Skeletal muscle satellite cell (primary cell): ENCODE measurements at regions not wholly inside any gene's neighbourhood (a gene's known extent, or its start where the extent isn't known, plus 50 kb on each side); places are given as distances from the start of the nearest gene placed in this dataset.

Experiments
- H3K27me3 ChIP-seq: 2 replicates; pipeline ENCODE4 v1.7.0; 2013; ENCODE audit warnings: low read length; ENCODE audit not compliant: control insufficient read depth, insufficient read depth
- H3K36me3 ChIP-seq: 2 replicates; pipeline ENCODE4 v1.7.0; 2013; ENCODE audit warnings: mild to moderate bottlenecking, control low read depth, low read length; ENCODE audit not compliant: insufficient read depth
- H3K4me1 ChIP-seq: 2 replicates; pipeline ENCODE4 v1.7.0; 2013; ENCODE audit warnings: low read length; ENCODE audit not compliant: control insufficient read depth, insufficient read depth
- H3K4me2 ChIP-seq: 2 replicates; pipeline ENCODE4 v1.7.0; 2013; ENCODE audit warnings: mild to moderate bottlenecking, low read length
- H3K4me3 ChIP-seq: 2 replicates; pipeline ENCODE4 v1.7.0; 2013; ENCODE audit warnings: low read length
- H3K9ac ChIP-seq: 2 replicates; pipeline ENCODE4 v1.7.0; 2013; ENCODE audit warnings: mild to moderate bottlenecking, low read depth, low read length, moderate library complexity
- H3K9me3 ChIP-seq: replicated peaks from 2 replicates; pipeline ENCODE4 v1.7.0; 2013; ENCODE audit warnings: mild to moderate bottlenecking, control low read depth, low read length

DNA sequence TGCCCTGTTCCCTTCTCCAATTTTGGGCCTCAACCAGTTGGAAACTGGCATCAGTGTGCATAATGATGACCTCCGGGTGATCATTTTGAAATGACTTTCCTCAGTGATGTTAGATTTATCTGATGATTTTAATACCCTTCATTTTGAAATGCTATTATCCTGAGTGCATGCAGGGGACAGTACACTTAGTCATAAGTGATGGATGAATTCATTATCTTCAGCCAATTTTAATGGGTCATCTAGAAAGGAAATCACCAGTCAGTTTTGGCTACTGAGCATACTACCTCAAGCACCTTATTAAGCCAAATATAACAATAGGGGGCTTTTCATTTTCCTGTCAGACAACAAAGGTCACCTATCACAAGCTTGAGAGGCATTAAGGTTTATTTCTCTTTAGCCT is 118.5 kb upstream of the MIR17HG start:
- Histone ChIP-seq H3K4me3 (no peak overlapping the region), H3K27me3 (no peaks in the 10 kb centered on the region), H3K36me3 (no peaks in the 10 kb centered on the region), H3K9ac (no peak overlapping the region), H3K4me2 (no peak overlapping the region), H3K4me1 (no peaks in the 10 kb centered on the region), H3K9me3 (no peaks in the 10 kb centered on the region)

DNA sequence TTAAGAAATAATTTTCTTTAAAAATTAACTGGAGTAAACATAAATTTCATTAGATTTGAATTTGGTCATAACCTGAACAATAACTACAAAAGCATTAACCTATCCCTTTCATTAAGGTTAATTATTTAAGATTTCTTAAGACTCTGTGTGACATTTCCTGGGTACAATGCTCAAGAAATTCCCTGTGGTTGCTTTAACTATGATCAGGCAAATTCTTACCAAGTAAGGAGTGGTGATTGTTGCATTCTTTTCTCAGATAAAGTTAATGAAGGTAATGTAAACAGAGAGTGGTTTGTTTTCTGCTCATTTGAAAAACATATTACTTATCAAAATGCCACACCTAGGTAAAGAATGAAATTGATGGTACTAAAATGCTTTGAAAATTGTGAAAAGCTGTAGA is 114.8 kb upstream of the MIR17HG start:
- Histone ChIP-seq H3K9ac (no peak overlapping the region), H3K4me1 (no peaks in the 10 kb centered on the region), H3K4me2 (no peak overlapping the region), H3K4me3 (no peak overlapping the region), H3K27me3 (no peaks in the 10 kb centered on the region), H3K9me3 (no peaks in the 10 kb centered on the region), H3K36me3 (no peaks in the 10 kb centered on the region)

GRCh38 chr13:91233291-91233690 is 114.2 kb upstream of the MIR17HG start:
- Histone ChIP-seq H3K4me1 (no peaks in the 10 kb centered on the region), H3K4me2 (no peak overlapping the region), H3K9ac (no peak overlapping the region)

DNA sequence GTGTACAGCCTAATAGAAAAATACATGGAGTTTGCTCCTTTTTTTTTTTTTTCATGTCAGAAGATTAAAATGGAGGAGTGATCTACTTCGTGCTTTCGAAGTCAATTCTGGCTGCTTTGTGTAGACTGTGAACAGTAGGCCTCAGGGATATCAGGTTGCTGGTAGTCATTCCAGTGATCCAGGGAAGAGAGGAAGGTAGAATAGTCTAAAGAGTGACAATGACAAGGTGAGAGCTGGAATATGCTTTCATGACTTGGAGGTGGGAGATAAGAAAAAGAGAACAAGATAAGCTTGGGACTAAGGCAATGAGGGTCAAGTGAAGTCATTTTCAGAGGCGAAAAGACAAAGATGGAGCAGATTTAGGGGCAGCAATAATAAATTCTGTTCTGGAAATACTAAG is 111.3 kb upstream of the MIR17HG start:
- Histone ChIP-seq H3K36me3 (no peaks in the 10 kb centered on the region), H3K27me3 (no peaks in the 10 kb centered on the region), H3K4me1 (no peaks in the 10 kb centered on the region), H3K4me3 (no peak overlapping the region), H3K4me2 (no peak overlapping the region), H3K9ac (no peak overlapping the region), H3K9me3 (no peaks in the 10 kb centered on the region)

More at GRCh38 chr13:91233291-91233690, 114.2 kb upstream of the MIR17HG start:
- H3K36me3 ChIP-seq = no peaks in the 10 kb centered on the region
- no peak overlapping the region for H3K4me3 ChIP-seq
- H3K9me3 ChIP-seq = no peaks in the 10 kb centered on the region
- H3K27me3 ChIP-seq = no peaks in the 10 kb centered on the region

- Histone ChIP-seq H3K4me1 (no peaks in the 10 kb centered on the region), H3K9ac (no peak overlapping the region), H3K9me3 (no peaks in the 10 kb centered on the region), H3K27me3 (no peaks in the 10 kb centered on the region), H3K4me2 (no peak overlapping the region), H3K4me3 (no peak overlapping the region), H3K36me3 (no peaks in the 10 kb centered on the region)
Measured at GRCh38 chr13:91236921-91237320, 110.6 kb upstream of the MIR17HG start.

DNA sequence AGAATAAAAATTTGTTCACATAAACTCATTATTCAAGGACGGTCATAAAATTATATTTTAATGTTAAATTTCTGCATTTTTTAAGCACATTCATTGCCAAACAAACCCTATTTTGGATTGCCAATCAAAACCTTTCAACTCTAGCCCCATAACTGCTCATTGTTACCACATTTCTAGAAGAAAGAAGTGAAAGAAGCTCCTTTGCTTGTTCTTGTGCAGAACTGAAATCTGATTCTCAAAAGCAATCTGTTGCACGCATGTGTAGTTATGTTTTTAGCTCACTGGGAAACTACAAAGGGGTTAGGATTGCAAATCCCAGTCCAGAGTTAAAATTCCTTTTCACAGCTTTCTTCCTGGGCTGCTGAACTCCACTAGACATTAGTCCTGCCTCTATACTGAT is 109.5 kb upstream of the MIR17HG start:
- Histone ChIP-seq H3K9me3 (no peaks in the 10 kb centered on the region), H3K27me3 (no peaks in the 10 kb centered on the region), H3K4me2 (no peak overlapping the region), H3K4me3 (no peak overlapping the region), H3K9ac (no peak overlapping the region), H3K4me1 (no peaks in the 10 kb centered on the region), H3K36me3 (no peaks in the 10 kb centered on the region)

- Histone ChIP-seq H3K9me3 (no peaks in the 10 kb centered on the region), H3K36me3 (no peaks in the 10 kb centered on the region), H3K9ac (no peak overlapping the region), H3K4me3 (no peak overlapping the region), H3K27me3 (no peaks in the 10 kb centered on the region), H3K4me2 (no peak overlapping the region), H3K4me1 (no peaks in the 10 kb centered on the region)
Measured at GRCh38 chr13:91240341-91240740, 107.1 kb upstream of the MIR17HG start.

- Histone ChIP-seq H3K9me3 (no peaks in the 10 kb centered on the region), H3K4me2 (no peak overlapping the region), H3K4me3 (no peak overlapping the region), H3K9ac (no peak overlapping the region), H3K36me3 (no peaks in the 10 kb centered on the region), H3K4me1 (no peaks in the 10 kb centered on the region), H3K27me3 (no peaks in the 10 kb centered on the region)
Measured at GRCh38 chr13:91241221-91241933, 106.1 kb upstream of the MIR17HG start.

- H3K4me1 ChIP-seq = no peaks in the 10 kb centered on the region
- H3K4me3 ChIP-seq = no peak overlapping the region
- H3K27me3 ChIP-seq = no peaks in the 10 kb centered on the region
- no peak overlapping the region for H3K4me2 ChIP-seq
- H3K9ac ChIP-seq = no peak overlapping the region
- no peaks in the 10 kb centered on the region for H3K9me3 ChIP-seq
- H3K36me3 ChIP-seq = no peaks in the 10 kb centered on the region
Measured at GRCh38 chr13:91242652-91243051, 104.8 kb upstream of the MIR17HG start.

GRCh38 chr13:91245288-91245687 is 102.2 kb upstream of the MIR17HG start:
- H3K4me1 ChIP-seq = no peaks in the 10 kb centered on the region
- H3K36me3 ChIP-seq = no peaks in the 10 kb centered on the region
- H3K9ac ChIP-seq = no peak overlapping the region
- no peak overlapping the region for H3K4me3 ChIP-seq
- H3K4me2 ChIP-seq = no peak overlapping the region
- H3K27me3 ChIP-seq = no peaks in the 10 kb centered on the region
- H3K9me3 ChIP-seq = no peaks in the 10 kb centered on the region

DNA sequence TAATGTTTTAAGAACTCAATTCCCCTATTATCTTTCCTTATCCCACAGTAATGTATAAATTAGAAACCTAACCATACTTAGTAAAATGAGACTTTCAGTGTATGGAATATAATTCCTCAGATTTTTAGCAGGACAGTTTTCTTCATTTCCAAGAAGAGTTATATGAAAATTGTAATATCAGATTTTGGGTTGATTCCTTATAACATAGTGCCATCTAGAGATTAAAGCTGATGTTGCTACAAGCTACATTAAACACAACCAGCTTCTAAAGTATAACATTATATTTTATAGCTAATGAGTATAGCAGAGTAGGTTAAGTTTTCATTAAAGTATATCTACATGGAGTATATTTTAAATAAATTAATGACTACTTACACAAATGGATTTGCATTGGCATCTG is 99.7 kb upstream of the MIR17HG start:
- Histone ChIP-seq H3K27me3 (no peaks in the 10 kb centered on the region), H3K4me2 (no peak overlapping the region), H3K9me3 (no peaks in the 10 kb centered on the region), H3K36me3 (no peaks in the 10 kb centered on the region), H3K4me1 (no peaks in the 10 kb centered on the region), H3K4me3 (no peak overlapping the region), H3K9ac (no peak overlapping the region)

- Histone ChIP-seq H3K9me3 (no peaks in the 10 kb centered on the region), H3K4me1 (no peaks in the 10 kb centered on the region), H3K27me3 (no peaks in the 10 kb centered on the region), H3K9ac (no peak overlapping the region), H3K36me3 (no peaks in the 10 kb centered on the region), H3K4me2 (no peak overlapping the region), H3K4me3 (no peak overlapping the region)
Measured at GRCh38 chr13:91248249-91248648, 99.2 kb upstream of the MIR17HG start.
